Ammon's horn (tissue), 1 donor: ENCODE measurements at regions not wholly inside any gene's neighbourhood (a gene's known extent, or its start where the extent isn't known, plus 50 kb on each side); places are given as distances from the start of the nearest gene placed in this dataset.

Experiments used
- DNase-seq: peaks from one replicate; pipeline ENCODE4 v3.0.0-alpha.2; 2016; ENCODE audit warnings: low spot score

GRCh38 chr11:105232021-105232420, 92.5 kb upstream of the CARD18 start:
- DNase-seq, result no peak

- no peak for DNase-seq
Observed at GRCh38 chr11:105230586-105230985, 91.0 kb upstream of the CARD18 start.

- peak; percentile 13 for DNase-seq
Observed at GRCh38 chr11:105229761-105230160, 90.2 kb upstream of the CARD18 start.

- DNase-seq, result no peak
Observed at GRCh38 chr11:105229257-105229656, 89.7 kb upstream of the CARD18 start.

GRCh38 chr11:105227363-105227762, 87.8 kb upstream of the CARD18 start:
- DNase-seq, result no peak

GRCh38 chr11:105226766-105227165, 87.2 kb upstream of the CARD18 start:
- DNase-seq, result no peak

- DNase-seq, result no peak
Observed at GRCh38 chr11:105226091-105226490, 86.5 kb upstream of the CARD18 start.

- DNase-seq, result no peak
Observed at GRCh38 chr11:105224482-105225253, 85.1 kb upstream of the CARD18 start.

GRCh38 chr11:105220121-105220520, 80.6 kb upstream of the CARD18 start:
- DNase-seq, result peak; percentile 52

- no peak for DNase-seq
Observed at GRCh38 chr11:105219670-105220069, 80.1 kb upstream of the CARD18 start.

GRCh38 chr11:105219269-105219668, 79.7 kb upstream of the CARD18 start:
- no peak for DNase-seq

GRCh38 chr11:105215528-105215927, 76.0 kb upstream of the CARD18 start:
- no peak for DNase-seq

- DNase-seq, result no peak
Observed at GRCh38 chr11:105211806-105212554, 72.4 kb upstream of the CARD18 start.

GRCh38 chr11:105208019-105208418, 68.5 kb upstream of the CARD18 start:
- DNase-seq, result no peak

- DNase-seq, result no peak
Observed at GRCh38 chr11:105206633-105207032, 67.1 kb upstream of the CARD18 start.

GRCh38 chr11:105204636-105205035, 65.1 kb upstream of the CARD18 start:
- no peak for DNase-seq

- DNase-seq, result no peak
Observed at GRCh38 chr11:105203569-105204240, 64.1 kb upstream of the CARD18 start.

GRCh38 chr11:105202844-105203548, 63.4 kb upstream of the CARD18 start:
- DNase-seq, result no peak

- no peak for DNase-seq
Observed at GRCh38 chr11:105202422-105202821, 62.9 kb upstream of the CARD18 start.

GRCh38 chr11:105201166-105201565, 61.6 kb upstream of the CARD18 start:
- no peak for DNase-seq

- DNase-seq, result no peak
Observed at GRCh38 chr11:105197071-105197815, 57.7 kb upstream of the CARD18 start.

GRCh38 chr11:105193260-105193659, 53.7 kb upstream of the CARD18 start:
- DNase-seq, result no peak
